ENCODE measurements at regions not wholly inside any gene's neighbourhood (a gene's known extent, or its start where the extent isn't known, plus 50 kb on each side); places are given as distances from the start of the nearest gene placed in this dataset.

GRCh38 chr4:126028876-126029275 is 714.1 kb downstream of the FAT4 start:
- Histone ChIP-seq H3K36me3 (replicated peaks; ENCODE audit: control insufficient read depth, insufficient read depth, low read length) (no peaks in the 10 kb centered on the region), H3K4me3 (ENCODE audit: insufficient read depth, low read depth, low read length) (no peak overlapping the region), H3K27me3 (ENCODE audit: control insufficient read depth, insufficient read depth, low read length) (no peaks in the 10 kb centered on the region)
- no peak for DNase-seq

- Histone ChIP-seq H3K27me3 (ENCODE audit: control insufficient read depth, insufficient read depth, low read length) (no peaks in the 10 kb centered on the region), H3K4me3 (ENCODE audit: insufficient read depth, low read depth, low read length) (no peak overlapping the region), H3K36me3 (replicated peaks; ENCODE audit: control insufficient read depth, insufficient read depth, low read length) (no peaks in the 10 kb centered on the region)
- no peak for DNase-seq
Observed at GRCh38 chr4:126037231-126037630, 722.5 kb downstream of the FAT4 start.

- DNase-seq, result no peak
- Histone ChIP-seq H3K36me3 (replicated peaks; ENCODE audit: control insufficient read depth, insufficient read depth, low read length) (no peaks in the 10 kb centered on the region), H3K4me3 (ENCODE audit: insufficient read depth, low read depth, low read length) (no peak overlapping the region), H3K27me3 (ENCODE audit: control insufficient read depth, insufficient read depth, low read length) (no peaks in the 10 kb centered on the region)
Observed at GRCh38 chr4:126038502-126039144, 723.9 kb downstream of the FAT4 start.

GRCh38 chr4:126046081-126046614 is 731.4 kb downstream of the FAT4 start:
- no peak overlapping the region for H3K4me3 ChIP-seq (ENCODE audit: insufficient read depth, low read depth, low read length)
- H3K27me3 ChIP-seq (ENCODE audit: control insufficient read depth, insufficient read depth, low read length), result no peaks in the 10 kb centered on the region
- no peaks in the 10 kb centered on the region for H3K36me3 ChIP-seq (replicated peaks; ENCODE audit: control insufficient read depth, insufficient read depth, low read length)
- DNase-seq, result no peak

- DNase-seq, result no peak
- Histone ChIP-seq H3K27me3 (ENCODE audit: control insufficient read depth, insufficient read depth, low read length) (no peaks in the 10 kb centered on the region), H3K4me3 (ENCODE audit: insufficient read depth, low read depth, low read length) (no peak overlapping the region), H3K36me3 (replicated peaks; ENCODE audit: control insufficient read depth, insufficient read depth, low read length) (no peaks in the 10 kb centered on the region)
Observed at GRCh38 chr4:126047114-126047513, 732.4 kb downstream of the FAT4 start.

GRCh38 chr4:126051689-126052424 is 737.1 kb downstream of the FAT4 start:
- DNase-seq, result no peak
- Histone ChIP-seq H3K4me3 (ENCODE audit: insufficient read depth, low read depth, low read length) (no peak overlapping the region), H3K27me3 (ENCODE audit: control insufficient read depth, insufficient read depth, low read length) (no peaks in the 10 kb centered on the region)

GRCh38 chr4:126056116-126056650 is 741.4 kb downstream of the FAT4 start:
- no peak for DNase-seq
- H3K36me3 ChIP-seq (replicated peaks; ENCODE audit: control insufficient read depth, insufficient read depth, low read length), result no peaks in the 10 kb centered on the region
- H3K4me3 ChIP-seq (ENCODE audit: insufficient read depth, low read depth, low read length), result no peak overlapping the region
- no peaks in the 10 kb centered on the region for H3K27me3 ChIP-seq (ENCODE audit: control insufficient read depth, insufficient read depth, low read length)

More at GRCh38 chr4:126051689-126052424, 737.1 kb downstream of the FAT4 start:
- no peaks in the 10 kb centered on the region for H3K36me3 ChIP-seq (replicated peaks; ENCODE audit: control insufficient read depth, insufficient read depth, low read length)

- H3K36me3 ChIP-seq (replicated peaks; ENCODE audit: control insufficient read depth, insufficient read depth, low read length), result no peaks in the 10 kb centered on the region
- no peaks in the 10 kb centered on the region for H3K27me3 ChIP-seq (ENCODE audit: control insufficient read depth, insufficient read depth, low read length)
- H3K4me3 ChIP-seq (ENCODE audit: insufficient read depth, low read depth, low read length), result no peak overlapping the region
- DNase-seq, result no peak
Observed at GRCh38 chr4:126057371-126057770, 742.6 kb downstream of the FAT4 start.

GRCh38 chr4:126058596-126058995 is 743.8 kb downstream of the FAT4 start:
- DNase-seq, result no peak
- no peaks in the 10 kb centered on the region for H3K27me3 ChIP-seq (ENCODE audit: control insufficient read depth, insufficient read depth, low read length)
- no peak overlapping the region for H3K4me3 ChIP-seq (ENCODE audit: insufficient read depth, low read depth, low read length)
- no peaks in the 10 kb centered on the region for H3K36me3 ChIP-seq (replicated peaks; ENCODE audit: control insufficient read depth, insufficient read depth, low read length)

GRCh38 chr4:126061655-126062054 is 746.9 kb downstream of the FAT4 start:
- Histone ChIP-seq H3K36me3 (replicated peaks; ENCODE audit: control insufficient read depth, insufficient read depth, low read length) (no peaks in the 10 kb centered on the region), H3K27me3 (ENCODE audit: control insufficient read depth, insufficient read depth, low read length) (no peaks in the 10 kb centered on the region), H3K4me3 (ENCODE audit: insufficient read depth, low read depth, low read length) (no peak overlapping the region)
- DNase-seq, result no peak

- H3K4me3 ChIP-seq (ENCODE audit: insufficient read depth, low read depth, low read length), result no peak overlapping the region
- H3K27me3 ChIP-seq (ENCODE audit: control insufficient read depth, insufficient read depth, low read length), result no peaks in the 10 kb centered on the region
- no peak for DNase-seq
- no peaks in the 10 kb centered on the region for H3K36me3 ChIP-seq (replicated peaks; ENCODE audit: control insufficient read depth, insufficient read depth, low read length)
Observed at GRCh38 chr4:126065016-126065415, 750.3 kb downstream of the FAT4 start.

GRCh38 chr4:126071346-126072333 is 756.9 kb downstream of the FAT4 start:
- Histone ChIP-seq H3K36me3 (replicated peaks; ENCODE audit: control insufficient read depth, insufficient read depth, low read length) (no peaks in the 10 kb centered on the region), H3K27me3 (ENCODE audit: control insufficient read depth, insufficient read depth, low read length) (no peaks in the 10 kb centered on the region), H3K4me3 (ENCODE audit: insufficient read depth, low read depth, low read length) (no peak overlapping the region)
- no peak for DNase-seq

- Histone ChIP-seq H3K27me3 (ENCODE audit: control insufficient read depth, insufficient read depth, low read length) (no peaks in the 10 kb centered on the region), H3K36me3 (replicated peaks; ENCODE audit: control insufficient read depth, insufficient read depth, low read length) (no peaks in the 10 kb centered on the region), H3K4me3 (ENCODE audit: insufficient read depth, low read depth, low read length) (no peak overlapping the region)
- no peak for DNase-seq
Observed at GRCh38 chr4:126081336-126081735, 766.6 kb downstream of the FAT4 start.

GRCh38 chr4:126086041-126086440 is 771.3 kb downstream of the FAT4 start:
- no peaks in the 10 kb centered on the region for H3K36me3 ChIP-seq (replicated peaks; ENCODE audit: control insufficient read depth, insufficient read depth, low read length)
- no peak for DNase-seq
- no peaks in the 10 kb centered on the region for H3K27me3 ChIP-seq (ENCODE audit: control insufficient read depth, insufficient read depth, low read length)
- no peak overlapping the region for H3K4me3 ChIP-seq (ENCODE audit: insufficient read depth, low read depth, low read length)

All from H7 (cell line).